GM13976 (cell line): ENCODE measurements at regions not wholly inside any gene's neighbourhood (a gene's known extent, or its start where the extent isn't known, plus 50 kb on each side); places are given as distances from the start of the nearest gene placed in this dataset.

ENCODE experiments used
- DNase-seq: peaks from one replicate; pipeline ENCODE4 v3.0.0; 2012; ENCODE audit warnings: low spot score
- CTCF ChIP-seq: IDR thresholded peaks from 2 replicates; pipeline ENCODE4 v1.5.1; 2012; ENCODE audit warnings: borderline replicate concordance, mild to moderate bottlenecking; ENCODE audit not compliant: insufficient read depth; ENCODE audit errors: extremely low read depth, missing control alignments, control extremely low read depth
- in situ Hi-C: fragments of 300-500 bp; cut with MboI; formaldehyde crosslinking; loops from one replicate; pipeline ENCODE4 v1.12.0; 2022; ENCODE audit warnings: low sequenced_read_pairs, mixed read lengths, inconsistent platforms; ENCODE audit not compliant: unreplicated experiment

- TF ChIP-seq CTCF, result no peak
- in situ Hi-C loops, result loop anchor here (25.0 kb wide), 1 partner anchor 276 kb away; no protein-coding TSS in a partner anchor
- no peak for DNase-seq
Measured at GRCh38 chr22:34861787-34862186, 204.2 kb upstream of the ISX start.

DNA sequence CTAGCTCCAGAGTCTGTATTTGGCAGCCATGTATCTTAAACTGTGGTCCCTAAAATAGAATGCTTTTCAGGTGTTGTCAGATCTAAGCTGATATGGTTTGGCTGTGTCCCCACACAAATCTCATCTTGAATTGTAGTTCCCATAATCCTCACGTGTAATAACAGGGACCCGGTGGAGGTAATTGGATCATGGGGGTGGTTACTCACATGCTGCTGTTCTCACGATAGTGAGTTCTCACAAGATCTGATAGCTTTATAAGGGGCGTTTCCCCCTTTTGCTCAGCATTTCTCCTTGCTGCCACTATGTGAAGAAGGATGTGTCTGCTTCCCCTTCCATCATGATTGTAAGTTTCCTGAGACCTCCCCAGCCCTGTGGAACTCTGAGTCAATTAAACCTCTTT, 199.9 kb upstream of the ISX start:
- DNase-seq, result no peak
- no peak for TF ChIP-seq CTCF
- in situ Hi-C loops, result loop anchor here (25.0 kb wide), 1 partner anchor 271 kb away; no protein-coding TSS in a partner anchor

- no peak for DNase-seq
- in situ Hi-C loops, result loop anchor here (25.0 kb wide), 1 partner anchor 271 kb away; no protein-coding TSS in a partner anchor
- no peak for TF ChIP-seq CTCF
Measured at GRCh38 chr22:34866495-34867131, 199.3 kb upstream of the ISX start.

DNA sequence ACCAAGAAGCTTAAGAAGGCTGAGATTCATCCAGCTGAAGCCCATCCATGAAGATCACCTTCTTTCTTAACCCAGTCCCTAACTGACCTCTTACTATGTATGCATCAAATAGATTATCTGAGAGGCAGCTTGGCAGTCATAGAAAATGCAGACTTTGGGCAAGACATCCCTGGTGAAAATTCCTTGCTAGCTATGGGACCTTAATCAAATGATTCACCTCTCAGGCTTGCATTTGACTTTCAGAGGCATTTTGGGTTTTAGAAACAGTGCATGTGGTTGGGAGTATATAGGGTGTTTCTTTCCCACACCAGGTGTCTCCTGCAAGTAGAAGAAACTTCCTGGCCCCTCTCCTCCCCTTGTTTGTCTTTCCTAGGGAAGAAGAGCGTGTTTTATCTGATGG, 188.5 kb upstream of the ISX start:
- in situ Hi-C loops, result no loop called here
- TF ChIP-seq CTCF, result no peak
- DNase-seq, result no peak

DNA sequence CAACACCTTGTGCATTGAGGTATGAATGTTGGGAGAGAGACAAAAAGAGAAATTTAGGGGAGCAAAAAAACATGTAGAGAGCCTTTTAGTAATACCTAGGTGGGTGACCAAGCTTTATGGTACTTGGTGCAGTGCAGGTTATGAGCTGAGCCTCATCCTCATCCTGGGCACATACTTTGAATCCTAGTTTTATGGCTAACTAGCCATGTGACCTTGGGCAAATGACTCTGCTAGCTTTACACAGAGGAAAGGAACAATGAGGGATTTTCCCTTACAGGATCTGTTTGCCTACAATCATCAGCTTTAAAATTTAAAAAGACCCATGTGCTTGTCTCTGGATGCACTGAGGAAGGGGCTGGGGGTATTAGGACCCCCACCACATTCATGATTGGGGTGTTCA, 187.8 kb upstream of the ISX start:
- no peak for DNase-seq
- in situ Hi-C loops, result no loop called here
- no peak for TF ChIP-seq CTCF

- TF ChIP-seq CTCF, result no peak
- in situ Hi-C loops, result no loop called here
- DNase-seq, result no peak
Measured at GRCh38 chr22:34879001-34879400, 187.0 kb upstream of the ISX start.
